T-helper 2 cell treated with Interferon-gamma antibody and Interleukin-4, amounts not matched to agents 100 ng/mL and 5 ng/mL, for 36 hours (primary cell): ENCODE measurements at regions not wholly inside any gene's neighbourhood (a gene's known extent, or its start where the extent isn't known, plus 50 kb on each side); places are given as distances from the start of the nearest gene placed in this dataset.

Source experiments
- intact Hi-C: fragments of 100-400 bp; cut with micrococcal nuclease; formaldehyde crosslinking; loops from one replicate; pipeline ENCODE4 v1.15.1; 2023

DNA sequence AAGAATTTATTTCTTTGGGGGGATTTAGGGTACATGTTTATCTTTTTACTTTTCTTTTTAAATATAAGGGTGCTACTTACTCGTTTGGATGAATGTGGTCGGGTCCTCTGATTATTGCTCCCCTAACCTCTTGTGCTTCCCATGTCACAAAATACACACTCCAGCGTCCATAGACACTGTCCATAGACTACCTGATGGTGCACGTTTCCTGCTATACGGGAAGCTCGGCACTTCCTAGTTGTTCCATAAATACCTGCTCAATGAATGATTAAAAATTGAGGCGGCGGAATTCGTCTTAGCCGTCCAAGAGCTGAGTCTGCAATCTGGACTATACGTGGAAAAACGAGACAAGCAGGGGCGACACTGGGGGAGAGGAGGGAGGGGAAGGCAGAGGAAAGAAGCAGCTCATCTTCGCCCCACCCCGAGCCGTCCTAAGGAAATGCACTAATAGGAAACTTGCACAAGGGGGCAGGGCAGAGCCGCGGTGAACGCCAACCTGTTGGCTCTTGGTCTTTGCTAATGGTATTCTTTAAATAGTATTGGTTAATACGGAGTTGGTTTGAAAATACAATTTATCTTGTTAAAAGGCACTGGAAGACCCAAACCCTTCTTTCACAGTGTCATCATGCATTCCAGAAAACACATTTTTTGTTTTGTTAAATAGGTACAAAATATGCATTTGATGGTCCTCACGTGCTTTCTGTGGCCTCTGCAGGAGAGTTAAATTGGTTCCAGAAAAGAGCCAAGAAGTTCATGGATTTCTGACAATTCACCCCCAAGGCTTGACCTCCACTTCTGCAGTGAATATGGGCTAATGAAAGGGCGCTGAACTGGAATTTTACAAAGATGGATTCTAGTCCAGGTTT is 73.0 kb upstream of the KCTD1 start:
- intact Hi-C loops, result loop anchor here (1.0 to 5.0 kb wide), 3 partner anchors 152 to 978 kb away; no protein-coding TSS in a partner anchor

DNA sequence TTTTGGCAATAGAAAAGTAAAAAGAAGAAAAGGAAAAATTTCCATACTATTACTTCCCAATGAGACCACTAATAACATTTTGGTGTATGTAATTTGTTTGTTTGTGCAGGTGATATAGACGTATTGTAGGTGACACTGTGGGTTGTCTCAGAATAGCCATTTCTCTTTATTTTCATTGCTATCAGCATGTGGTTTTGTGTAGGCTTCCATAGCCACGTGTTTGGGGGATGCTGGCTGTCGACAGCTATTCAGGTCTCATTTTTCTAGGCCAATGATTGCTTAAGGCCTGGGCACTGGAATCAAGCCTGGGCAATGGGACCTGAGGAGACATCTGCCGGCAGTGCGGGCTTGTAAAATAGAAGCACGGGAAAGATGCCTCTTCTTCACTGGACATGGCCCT is 71.0 kb upstream of the KCTD1 start:
- intact Hi-C loops, result no loop called here

DNA sequence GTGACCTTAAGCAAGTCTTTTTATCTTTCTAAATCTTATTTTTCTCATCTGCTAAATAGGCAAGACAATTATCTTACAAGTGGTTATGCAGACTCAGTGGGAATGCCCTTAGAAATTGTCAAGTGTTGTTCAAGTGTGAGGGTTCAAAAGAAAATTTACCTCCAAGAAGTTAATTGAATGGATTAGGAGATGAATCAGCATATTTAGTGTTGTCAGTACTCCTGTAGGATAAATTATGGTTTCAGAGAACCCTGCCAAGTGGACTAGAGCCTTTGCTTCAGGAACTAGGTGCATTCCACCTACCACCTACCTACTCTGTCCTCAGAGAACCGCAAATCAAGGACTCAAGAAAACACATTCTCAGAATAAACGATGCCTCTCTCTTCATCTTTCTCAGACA is 69.8 kb upstream of the KCTD1 start:
- intact Hi-C loops, result no loop called here

DNA sequence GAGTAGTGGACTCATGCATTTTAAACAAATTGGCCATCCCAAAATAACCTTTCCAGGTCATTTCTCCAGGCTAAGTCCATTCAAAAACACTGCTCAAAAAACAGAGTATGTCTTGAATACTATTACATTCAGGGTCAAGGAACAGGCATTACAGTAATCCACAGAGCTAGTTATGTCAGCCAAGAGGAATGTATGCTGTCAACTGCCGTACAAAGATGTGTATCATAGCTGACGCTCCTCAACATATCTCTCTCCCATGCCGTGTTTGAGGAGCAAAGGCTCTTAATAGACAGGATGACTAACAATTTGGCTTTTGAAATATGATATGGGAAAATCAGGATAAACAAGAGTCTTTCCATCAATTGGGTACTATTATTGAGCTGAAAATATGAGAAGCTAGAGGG is 68.8 kb upstream of the KCTD1 start:
- intact Hi-C loops, result no loop called here

DNA sequence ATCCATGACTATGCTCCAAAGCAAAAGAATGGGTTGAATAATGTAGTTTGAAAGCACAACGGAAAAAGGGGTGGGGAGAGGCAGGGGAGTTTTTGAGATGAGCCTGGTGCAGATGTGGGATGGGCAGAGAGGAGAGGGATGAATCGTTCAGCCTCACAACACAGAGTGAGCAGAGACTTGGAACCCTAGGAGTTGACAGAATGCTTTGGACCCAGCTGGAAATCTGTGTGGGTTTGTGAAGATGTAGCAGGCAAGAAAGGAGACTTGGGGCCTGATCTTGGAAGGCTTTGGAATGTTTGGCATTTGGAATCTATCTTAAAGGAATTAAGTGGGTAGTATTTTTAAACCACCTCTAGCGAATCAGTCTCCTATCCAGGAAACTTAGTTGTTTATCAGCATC is 66.0 kb upstream of the KCTD1 start:
- intact Hi-C loops, result no loop called here
